Lung (tissue), 11 donors: ENCODE measurements at regions not wholly inside any gene's neighbourhood (a gene's known extent, or its start where the extent isn't known, plus 50 kb on each side); places are given as distances from the start of the nearest gene placed in this dataset.

ENCODE experiments used
- ATAC-seq: fragments of 200-7000 bp; cut with Tn5 transposase; one replicate; pipeline ENCODE4 v1.9.1; 2020; ENCODE audit warnings: moderate number of reproducible peaks; ENCODE audit not compliant: insufficient read depth, low FRiP score
- DNase-seq, 3 donors: peaks; one replicate each; pipeline ENCODE4 v3.0.0-alpha.2; 2013 to 2017
- H3K27ac ChIP-seq, 2 donors: one replicate each; pipeline ENCODE4 v1.5.1; 2013; ENCODE audit warnings: mild to moderate bottlenecking in 2 of 2, moderate library complexity in 2 of 2, control low read depth in 1 of 2, inconsistent platforms in 1 of 2, low read depth in 1 of 2, low read length in 1 of 2
- H3K27me3 ChIP-seq, 3 donors: one replicate each; pipeline ENCODE4 v1.5.1; 2013; ENCODE audit warnings: low read length in 2 of 3; ENCODE audit not compliant: control insufficient read depth in 3 of 3, insufficient read depth in 3 of 3
- H3K36me3 ChIP-seq, 4 donors: one replicate each; pipeline ENCODE4 v1.5.1; 2013; ENCODE audit warnings: low read length in 4 of 4, mild to moderate bottlenecking in 1 of 4, moderate library complexity in 1 of 4; ENCODE audit not compliant: control insufficient read depth in 4 of 4, insufficient read depth in 4 of 4
- H3K4me1 ChIP-seq, 5 donors: one replicate each; pipeline ENCODE4 v1.5.1; 2013; ENCODE audit warnings: low read length in 5 of 5, mild to moderate bottlenecking in 2 of 5, moderate library complexity in 1 of 5; ENCODE audit not compliant: control insufficient read depth in 5 of 5, insufficient read depth in 5 of 5
- H3K4me3 ChIP-seq: one replicate; pipeline ENCODE4 v1.5.1; 2013; ENCODE audit warnings: mild to moderate bottlenecking, control low read depth, moderate library complexity
- H3K9ac ChIP-seq, 2 donors: one replicate each; pipeline ENCODE4 v1.5.1; 2013; ENCODE audit warnings: low read length in 2 of 2, control low read depth in 1 of 2; ENCODE audit not compliant: insufficient read depth in 1 of 2
- H3K9me3 ChIP-seq, 4 donors: one replicate each; pipeline ENCODE4 v1.5.1; 2013; ENCODE audit warnings: low read length in 3 of 4, mild to moderate bottlenecking in 1 of 4, moderate library complexity in 1 of 4; ENCODE audit not compliant: control insufficient read depth in 4 of 4, insufficient read depth in 3 of 4
- WGBS, 2 donors: extraction: QIAGEN DNeasy Blood & Tissue Kit; methylation state at CpG; one replicate each; pipeline ENCODE4 v1.1.7; 2013; 5-methylcytosine and 5-hydroxymethylcytosine counted together
- TF ChIP-seq, protein P1 (sequence below): IDR thresholded peaks from 2 replicates; pipeline ENCODE4 v1.5.1; 2012; ENCODE audit warnings: mild to moderate bottlenecking; ENCODE audit errors: control extremely low read depth, extremely low read depth
- donor health status: control.
- donor health status: control.
- donor health status: Bipolar disorder and iron deficiency.
- donor health status: healthy.
- donor health status: DM: yes; HTN: yes; CAD: no.

DNA sequence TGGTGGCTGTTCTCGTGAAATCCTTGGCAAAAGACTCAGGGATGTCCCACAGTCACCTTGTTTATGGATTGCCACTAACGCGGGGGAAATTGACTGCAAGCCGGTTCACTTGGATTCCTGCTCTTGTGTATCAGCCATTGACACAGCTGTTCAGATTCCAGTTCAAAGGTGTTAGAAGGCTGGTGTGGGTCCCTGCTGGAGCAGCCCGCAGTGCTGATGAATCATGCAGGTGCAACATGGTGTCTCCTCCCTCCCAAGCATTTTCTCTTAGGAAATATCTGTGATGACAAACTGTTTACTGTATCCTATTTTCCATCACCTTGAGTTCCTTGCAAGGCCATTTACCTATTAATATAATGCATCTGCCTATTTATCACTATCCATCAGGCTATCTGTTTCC is 170.1 kb downstream of the GATA3 start:
- H3K9ac ChIP-seq, result no peak overlapping the region
- ATAC-seq, result no peak
- DNase-seq, result no peak
- WGBS, 2 donors, result 75 to 86% methylated on average over 5 of the region's 5 CpGs
- no peaks in the 10 kb centered on the region for H3K9me3 ChIP-seq
- no peak overlapping the region for H3K4me3 ChIP-seq
- TF ChIP-seq, protein P1, sequence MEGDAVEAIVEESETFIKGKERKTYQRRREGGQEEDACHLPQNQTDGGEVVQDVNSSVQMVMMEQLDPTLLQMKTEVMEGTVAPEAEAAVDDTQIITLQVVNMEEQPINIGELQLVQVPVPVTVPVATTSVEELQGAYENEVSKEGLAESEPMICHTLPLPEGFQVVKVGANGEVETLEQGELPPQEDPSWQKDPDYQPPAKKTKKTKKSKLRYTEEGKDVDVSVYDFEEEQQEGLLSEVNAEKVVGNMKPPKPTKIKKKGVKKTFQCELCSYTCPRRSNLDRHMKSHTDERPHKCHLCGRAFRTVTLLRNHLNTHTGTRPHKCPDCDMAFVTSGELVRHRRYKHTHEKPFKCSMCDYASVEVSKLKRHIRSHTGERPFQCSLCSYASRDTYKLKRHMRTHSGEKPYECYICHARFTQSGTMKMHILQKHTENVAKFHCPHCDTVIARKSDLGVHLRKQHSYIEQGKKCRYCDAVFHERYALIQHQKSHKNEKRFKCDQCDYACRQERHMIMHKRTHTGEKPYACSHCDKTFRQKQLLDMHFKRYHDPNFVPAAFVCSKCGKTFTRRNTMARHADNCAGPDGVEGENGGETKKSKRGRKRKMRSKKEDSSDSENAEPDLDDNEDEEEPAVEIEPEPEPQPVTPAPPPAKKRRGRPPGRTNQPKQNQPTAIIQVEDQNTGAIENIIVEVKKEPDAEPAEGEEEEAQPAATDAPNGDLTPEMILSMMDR, result no peak
- peaks cover 0 to 6% (median 0%) of the 10 kb centered on the region in 3 donors for H3K27me3 ChIP-seq
- H3K36me3 ChIP-seq, result no peaks in the 10 kb centered on the region
- H3K27ac ChIP-seq, result no peak overlapping the region
- H3K4me1 ChIP-seq, result peaks cover 0 to 7% (median 0%) of the 10 kb centered on the region in 5 donors

DNA sequence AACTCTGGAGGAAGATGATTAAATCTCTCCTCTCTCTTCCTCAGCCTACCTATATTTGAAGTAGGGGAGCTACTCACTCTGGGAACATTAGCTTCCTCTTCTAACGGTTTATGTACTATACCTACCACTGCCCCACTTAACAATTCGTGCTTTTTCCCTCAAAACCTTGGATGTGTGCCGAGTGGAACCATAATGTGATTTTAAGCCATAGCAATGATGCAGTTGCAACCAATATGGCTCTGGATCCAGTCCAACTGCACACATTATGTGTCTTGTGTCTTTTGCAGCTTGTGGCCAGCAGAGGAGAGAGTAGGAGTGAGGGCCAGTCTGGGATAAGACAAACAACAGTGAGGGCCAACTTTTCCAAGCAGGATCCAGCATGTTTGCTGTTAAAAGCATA is 170.7 kb downstream of the GATA3 start:
- ATAC-seq (no peak), DNase-seq (peak; percentile 46 to 80 (median 78))
- 58 to 64% methylated on average over 3 of the region's 3 CpGs for WGBS, 2 donors
- no peak overlapping the region for H3K4me3 ChIP-seq
- H3K27ac ChIP-seq, result no peak overlapping the region
- TF ChIP-seq, protein P1, result no peak
- peaks cover 0 to 6% (median 0%) of the 10 kb centered on the region in 3 donors for H3K27me3 ChIP-seq
- H3K4me1 ChIP-seq, result peaks cover 0 to 7% (median 0%) of the 10 kb centered on the region in 5 donors
- H3K9ac ChIP-seq, result no peak overlapping the region
- no peaks in the 10 kb centered on the region for H3K9me3 ChIP-seq
- no peaks in the 10 kb centered on the region for H3K36me3 ChIP-seq

DNA sequence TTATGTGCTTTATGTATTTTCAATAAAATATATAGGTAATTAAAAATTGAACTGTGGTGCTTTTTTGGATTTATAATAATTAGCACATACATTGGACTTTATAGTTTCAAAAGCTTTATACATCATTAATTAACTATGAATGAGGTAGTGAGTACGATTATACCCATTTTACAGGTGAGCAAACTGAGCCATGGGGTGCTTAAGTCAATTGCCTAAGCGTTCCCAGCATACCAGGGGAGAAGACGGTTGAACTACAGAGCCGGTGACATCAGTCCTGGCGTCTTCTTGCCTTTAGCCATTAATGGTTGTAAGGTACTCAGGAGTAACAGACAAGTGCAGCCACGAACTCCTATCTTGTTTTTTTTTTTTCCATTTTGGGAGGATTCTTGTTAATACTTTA is 172.8 kb downstream of the GATA3 start:
- Histone ChIP-seq H3K27me3 (peaks cover 0 to 6% (median 0%) of the 10 kb centered on the region in 3 donors), H3K9me3 (no peaks in the 10 kb centered on the region), H3K27ac (no peak overlapping the region), H3K9ac (no peak overlapping the region), H3K4me3 (no peak overlapping the region), H3K4me1 (peaks cover 0 to 7% (median 0%) of the 10 kb centered on the region in 5 donors), H3K36me3 (no peaks in the 10 kb centered on the region)
- ATAC-seq (no peak), DNase-seq (no peak)
- 91 to 94% methylated on average over 6 of the region's 6 CpGs for WGBS, 2 donors
- TF ChIP-seq, protein P1, result no peak

DNA sequence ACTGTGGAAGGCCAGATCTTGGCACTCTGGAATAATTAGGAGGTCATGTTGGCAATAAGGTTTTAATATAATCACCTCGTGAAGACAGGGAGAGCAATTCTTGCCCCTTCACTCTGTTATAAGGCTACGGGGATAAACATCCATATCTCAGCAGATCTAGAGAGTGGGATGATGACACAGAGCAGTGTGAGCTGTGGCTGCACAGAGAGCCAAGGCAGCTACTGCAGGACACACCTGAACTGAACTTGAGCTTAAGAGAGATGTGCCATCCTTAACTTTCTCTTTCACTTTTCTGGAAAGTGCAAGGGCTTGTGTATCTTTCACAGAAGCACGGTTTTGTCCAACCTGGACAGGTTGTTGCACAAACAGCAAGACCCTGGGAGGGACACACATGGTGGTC is 174.7 kb downstream of the GATA3 start:
- H3K4me1 ChIP-seq, result peaks cover 0 to 7% (median 0%) of the 10 kb centered on the region in 5 donors
- no peak overlapping the region for H3K27ac ChIP-seq
- no peak overlapping the region for H3K4me3 ChIP-seq
- no peak overlapping the region for H3K9ac ChIP-seq
- TF ChIP-seq, protein P1, result no peak
- 82 to 83% methylated on average over 3 of the region's 3 CpGs for WGBS, 2 donors
- H3K9me3 ChIP-seq, result no peaks in the 10 kb centered on the region
- no peak for DNase-seq
- no peaks in the 10 kb centered on the region for H3K36me3 ChIP-seq
- ATAC-seq, result no peak
- H3K27me3 ChIP-seq, result peaks cover 0 to 9% (median 0%) of the 10 kb centered on the region in 3 donors
